Mesendoderm (in vitro differentiated cells): ENCODE measurements at regions not wholly inside any gene's neighbourhood (a gene's known extent, or its start where the extent isn't known, plus 50 kb on each side); places are given as distances from the start of the nearest gene placed in this dataset.
"Not testable (repeated sequence)": the region's sequence is repeated elsewhere in the genome, so short reads cannot be mapped to it uniquely, and the experiment has no call there.

Experiments used
- DNase-seq: peaks from one replicate; pipeline ENCODE4 v3.0.0; 2013
- H2AK5ac ChIP-seq: 2 replicates; pipeline ENCODE4 v1.6.1; 2013; ENCODE audit warnings: low read length, inconsistent platforms
- H2BK120ac ChIP-seq: 2 replicates; pipeline ENCODE4 v1.6.1; 2013; ENCODE audit warnings: low read depth, mild to moderate bottlenecking, low read length, moderate library complexity, mixed read lengths
- H2BK15ac ChIP-seq: replicated peaks from 2 replicates; pipeline ENCODE4 v1.6.1; 2013; ENCODE audit warnings: low read depth, mild to moderate bottlenecking, moderate library complexity
- H2BK5ac ChIP-seq: 2 replicates; pipeline ENCODE4 v1.6.1; 2013; ENCODE audit warnings: low read length, inconsistent platforms
- H3K18ac ChIP-seq: 2 replicates; pipeline ENCODE4 v1.6.1; 2013; ENCODE audit warnings: mild to moderate bottlenecking, low read length, mixed read lengths
- H3K23ac ChIP-seq: one replicate; pipeline ENCODE4 v1.6.1; 2013; ENCODE audit warnings: low read length
- H3K27ac ChIP-seq: 2 replicates; pipeline ENCODE4 v1.5.1; 2013; ENCODE audit warnings: low read depth, mild to moderate bottlenecking, inconsistent platforms, low read length, moderate library complexity
- H3K27me3 ChIP-seq: 2 replicates; pipeline ENCODE4 v1.6.1; 2013; ENCODE audit warnings: low read length, control low read depth, mild to moderate bottlenecking, inconsistent platforms; ENCODE audit not compliant: insufficient read depth, poor library complexity
- H3K36me3 ChIP-seq: 2 replicates; pipeline ENCODE4 v1.6.1; 2013; ENCODE audit warnings: low read length, inconsistent platforms; ENCODE audit not compliant: control insufficient read depth, insufficient read depth
- H3K4ac ChIP-seq: one replicate; pipeline ENCODE4 v1.6.1; 2013; ENCODE audit warnings: low read depth, mild to moderate bottlenecking, low read length, moderate library complexity
- H3K4me1 ChIP-seq: 2 replicates; pipeline ENCODE4 v1.6.1; 2013; ENCODE audit warnings: low read depth, low read length, inconsistent platforms; ENCODE audit not compliant: control insufficient read depth
- H3K4me2 ChIP-seq: 2 replicates; pipeline ENCODE4 v1.6.1; 2013; ENCODE audit warnings: low read length
- H3K4me3 ChIP-seq: 2 replicates; pipeline ENCODE4 v1.5.1; 2013; ENCODE audit warnings: mild to moderate bottlenecking, low read length
- H3K56ac ChIP-seq: one replicate; pipeline ENCODE4 v1.6.1; 2013; ENCODE audit warnings: low read length
- H3K79me1 ChIP-seq: 2 replicates; pipeline ENCODE4 v1.6.1; 2013; ENCODE audit warnings: low read length, inconsistent platforms
- H3K79me2 ChIP-seq: 2 replicates; pipeline ENCODE4 v1.6.1; 2013; ENCODE audit warnings: mild to moderate bottlenecking, low read length; ENCODE audit not compliant: control insufficient read depth, insufficient read depth
- H3K9ac ChIP-seq: 2 replicates; pipeline ENCODE4 v1.6.1; 2013; ENCODE audit warnings: low read length, inconsistent platforms
- H4K5ac ChIP-seq: one replicate; pipeline ENCODE4 v1.6.1; 2013; ENCODE audit warnings: low read length
- H4K8ac ChIP-seq: one replicate; pipeline ENCODE4 v1.6.1; 2013; ENCODE audit warnings: low read depth, mild to moderate bottlenecking, control low read depth, low read length, moderate library complexity
- WGBS: extraction: QIAGEN DNeasy Blood & Tissue Kit; methylation state at CpG from one replicate; pipeline ENCODE4 v1.1.7; 2013; ENCODE audit warnings: low lambda C conversion rate, missing lambda C conversion rate; ENCODE audit not compliant: insufficient coverage; ENCODE audit errors: extremely low coverage; 5-methylcytosine and 5-hydroxymethylcytosine counted together

DNA sequence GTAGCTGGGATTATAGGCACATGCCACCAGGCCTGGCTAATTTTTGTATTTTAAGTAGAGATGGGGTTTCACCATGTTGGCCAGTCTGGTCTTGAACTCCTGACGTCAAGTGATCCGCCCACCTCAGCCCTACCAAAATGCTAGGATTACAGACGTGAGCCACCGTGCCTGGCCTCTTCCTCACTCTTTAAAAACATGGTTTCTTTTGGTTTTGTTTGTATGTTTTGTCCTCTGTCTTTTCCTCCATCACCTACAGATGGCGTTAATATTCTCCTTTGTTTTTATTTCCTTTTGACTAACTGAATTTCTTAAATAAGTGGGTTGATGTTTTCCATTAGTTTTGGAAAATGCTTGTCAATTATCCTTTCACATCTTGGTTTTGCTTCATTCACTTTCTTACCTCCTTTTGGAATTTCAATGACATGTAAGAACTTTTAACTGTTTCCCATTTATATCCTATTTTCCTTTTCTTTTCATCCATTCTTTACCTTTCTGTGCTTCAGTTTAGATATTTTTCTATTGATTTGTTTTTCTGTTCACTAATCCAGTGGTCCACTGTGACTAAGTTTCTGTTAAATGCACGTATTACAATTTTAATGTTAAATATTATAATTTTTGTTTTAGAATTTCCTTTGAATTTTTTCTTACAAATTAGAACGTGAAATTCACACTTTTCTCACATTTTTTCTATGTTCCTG, 104.1 kb downstream of the ZNF467 start:
- H3K79me2 ChIP-seq = no peaks in the 10 kb centered on the region
- no peak overlapping the region for H3K4ac ChIP-seq
- no peak overlapping the region for H3K4me2 ChIP-seq
- H2BK15ac ChIP-seq = no peak overlapping the region
- no peak overlapping the region for H2BK5ac ChIP-seq
- H3K36me3 ChIP-seq = no peaks in the 10 kb centered on the region
- H3K9ac ChIP-seq = no peak overlapping the region
- no peak overlapping the region for H3K23ac ChIP-seq
- H3K4me1 ChIP-seq = no peaks in the 10 kb centered on the region
- H2BK120ac ChIP-seq = no peak overlapping the region
- peak; percentile 50 for DNase-seq
- WGBS = no CpG with 5 or more reads among the region's 7 CpGs
- no peak overlapping the region for H3K27ac ChIP-seq
- H3K56ac ChIP-seq = no peak overlapping the region
- no peak overlapping the region for H4K5ac ChIP-seq
- no peak overlapping the region for H2AK5ac ChIP-seq
- no peak overlapping the region for H4K8ac ChIP-seq
- H3K79me1 ChIP-seq = no peaks in the 10 kb centered on the region
- no peak overlapping the region for H3K4me3 ChIP-seq
- no peak overlapping the region for H3K18ac ChIP-seq
- no peaks in the 10 kb centered on the region for H3K27me3 ChIP-seq

- H3K27me3 ChIP-seq = no peaks in the 10 kb centered on the region
- H2AK5ac ChIP-seq = no peak overlapping the region
- H3K4me3 ChIP-seq = no peak overlapping the region
- H2BK120ac ChIP-seq = no peak overlapping the region
- H3K79me2 ChIP-seq = no peaks in the 10 kb centered on the region
- no peak overlapping the region for H4K8ac ChIP-seq
- H3K4me2 ChIP-seq = no peak overlapping the region
- no peaks in the 10 kb centered on the region for H3K79me1 ChIP-seq
- H3K9ac ChIP-seq = no peak overlapping the region
- WGBS = no CpG with 5 or more reads among the region's 1 CpG
- no peaks in the 10 kb centered on the region for H3K36me3 ChIP-seq
- no peaks in the 10 kb centered on the region for H3K4me1 ChIP-seq
- DNase-seq = peak; percentile 25
- H3K4ac ChIP-seq = no peak overlapping the region
- no peak overlapping the region for H3K56ac ChIP-seq
- no peak overlapping the region for H2BK15ac ChIP-seq
- no peak overlapping the region for H4K5ac ChIP-seq
- no peak overlapping the region for H2BK5ac ChIP-seq
- no peak overlapping the region for H3K23ac ChIP-seq
- no peak overlapping the region for H3K27ac ChIP-seq
- no peak overlapping the region for H3K18ac ChIP-seq
Observed at GRCh38 chr7:149666360-149666945, 106.9 kb downstream of the ZNF467 start.

GRCh38 chr7:149665618-149666017, 107.8 kb downstream of the ZNF467 start:
- H3K18ac ChIP-seq, H4K5ac ChIP-seq, H4K8ac ChIP-seq, H2BK120ac ChIP-seq, H3K79me1 ChIP-seq, H3K27me3 ChIP-seq, H2BK15ac ChIP-seq, H3K27ac ChIP-seq, H3K56ac ChIP-seq, H3K23ac ChIP-seq, H2AK5ac ChIP-seq, H2BK5ac ChIP-seq, H3K4me1 ChIP-seq, DNase-seq, H3K4ac ChIP-seq, H3K36me3 ChIP-seq, H3K9ac ChIP-seq, H3K4me2 ChIP-seq, H3K79me2 ChIP-seq, H3K4me3 ChIP-seq: not testable (repeated sequence)
- WGBS = no CpG with 5 or more reads among the region's 2 CpGs

DNA sequence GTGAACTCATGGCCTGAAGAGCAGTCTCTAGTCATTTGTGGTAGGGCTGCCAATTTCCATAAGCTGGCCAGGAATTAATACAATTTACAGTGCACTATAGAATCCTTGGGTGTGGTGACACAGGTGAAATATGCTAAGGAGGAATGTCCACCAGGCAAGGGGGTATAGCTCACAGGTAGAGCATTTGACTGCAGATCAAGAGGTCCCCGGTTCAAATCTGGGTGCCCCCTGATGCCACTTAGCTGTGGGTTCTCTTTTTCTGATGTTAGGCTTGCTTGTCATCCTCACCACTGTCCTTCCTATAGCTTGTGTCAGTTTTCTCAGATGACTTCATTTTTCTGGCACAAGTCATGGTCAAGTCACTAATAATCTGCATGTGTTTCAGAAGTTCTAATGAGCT, 108.7 kb downstream of the ZNF467 start:
- Histone ChIP-seq H3K79me1 (no peaks in the 10 kb centered on the region), H2BK15ac (no peak overlapping the region), H4K8ac (no peak overlapping the region), H3K27me3 (no peaks in the 10 kb centered on the region), H3K27ac (no peak overlapping the region), H3K9ac (no peak overlapping the region), H3K4me3 (no peak overlapping the region), H3K56ac (no peak overlapping the region), H2BK5ac (no peak overlapping the region), H3K36me3 (no peaks in the 10 kb centered on the region), H2AK5ac (no peak overlapping the region), H3K18ac (no peak overlapping the region), H4K5ac (no peak overlapping the region), H3K4me1 (no peaks in the 10 kb centered on the region), H3K4me2 (no peak overlapping the region), H3K4ac (no peak overlapping the region), H3K23ac (no peak overlapping the region), H2BK120ac (no peak overlapping the region), H3K79me2 (no peaks in the 10 kb centered on the region)
- WGBS = no CpG with 5 or more reads among the region's 1 CpG
- DNase-seq = no peak

- Histone ChIP-seq H3K79me1 (no peaks in the 10 kb centered on the region), H3K9ac (no peak overlapping the region), H2BK5ac (no peak overlapping the region), H2BK15ac (no peak overlapping the region), H3K23ac (no peak overlapping the region), H3K27ac (no peak overlapping the region), H2AK5ac (no peak overlapping the region), H4K8ac (no peak overlapping the region), H3K36me3 (no peaks in the 10 kb centered on the region), H3K27me3 (no peaks in the 10 kb centered on the region), H3K4me1 (no peaks in the 10 kb centered on the region), H3K18ac (no peak overlapping the region), H4K5ac (no peak overlapping the region), H3K79me2 (no peaks in the 10 kb centered on the region), H3K4ac (no peak overlapping the region), H3K4me3 (no peak overlapping the region), H3K4me2 (no peak overlapping the region), H3K56ac (no peak overlapping the region), H2BK120ac (no peak overlapping the region)
- DNase-seq = no peak
- no CpG with 5 or more reads among the region's 5 CpGs for WGBS
Observed at GRCh38 chr7:149664176-149664575, 109.2 kb downstream of the ZNF467 start.
